Chondrocyte (in vitro differentiated cells): ENCODE measurements at regions not wholly inside any gene's neighbourhood (a gene's known extent, or its start where the extent isn't known, plus 50 kb on each side); places are given as distances from the start of the nearest gene placed in this dataset.

ENCODE experiments used
- DNase-seq: peaks from one replicate; pipeline ENCODE4 v3.0.0; 2021; ENCODE audit warnings: mixed read lengths, low spot score
- H3K27ac Mint-ChIP-seq: one replicate; pipeline ENCODE4 v1.8.0; 2021; ENCODE audit warnings: mild to moderate bottlenecking, moderate library complexity, mixed read lengths; ENCODE audit not compliant: unreplicated experiment
- H3K27me3 Mint-ChIP-seq: 2 replicates; pipeline ENCODE4 v1.8.0; 2021; ENCODE audit warnings: low read depth, mixed read lengths
- H3K36me3 Mint-ChIP-seq: 2 replicates; pipeline ENCODE4 v1.8.0; 2021; ENCODE audit warnings: low read depth, mixed read lengths
- H3K4me1 Mint-ChIP-seq: 2 replicates; pipeline ENCODE4 v1.8.0; 2021; ENCODE audit warnings: low read depth, mild to moderate bottlenecking, mixed read lengths
- H3K4me3 Mint-ChIP-seq: one replicate; pipeline ENCODE4 v1.8.0; 2021; ENCODE audit warnings: mild to moderate bottlenecking, moderate library complexity, mixed read lengths; ENCODE audit not compliant: unreplicated experiment
- H3K9me3 Mint-ChIP-seq: 2 replicates; pipeline ENCODE4 v1.8.0; 2021; ENCODE audit warnings: low read depth, mixed read lengths
- CTCF ChIP-seq: fragments of 200-600 bp; sonication (generic); IDR thresholded peaks from 2 replicates; pipeline ENCODE4 v1.5.0; 2021; ENCODE audit warnings: antibody characterized with exemption, mild to moderate bottlenecking, moderate library complexity

DNA sequence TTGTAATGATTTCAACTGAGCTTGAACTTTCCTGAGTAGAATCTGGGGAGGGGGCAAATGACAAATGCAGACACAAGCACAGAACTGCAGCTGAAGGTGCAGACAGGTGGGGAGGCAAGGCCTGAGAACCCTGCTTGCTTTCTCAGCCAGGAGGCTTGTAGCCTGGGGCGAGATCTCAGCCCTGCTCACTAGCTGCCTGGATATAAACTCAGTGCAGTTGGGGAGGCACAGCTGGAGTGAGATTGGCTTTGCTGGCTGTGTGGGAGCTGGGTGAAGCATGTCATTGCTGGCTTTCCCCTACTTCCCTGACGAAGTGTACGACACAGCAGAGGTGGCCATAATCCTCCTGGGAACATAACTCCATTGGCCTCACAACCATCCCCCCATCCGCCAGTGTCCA, 55.5 kb upstream of the NEXMIF start:
- Mint-ChIP-seq H3K4me3 (no peak overlapping the region), H3K9me3 (peaks cover 58% of the 10 kb centered on the region), H3K27ac (no peak overlapping the region), H3K27me3 (no peaks in the 10 kb centered on the region), H3K4me1 (no peaks in the 10 kb centered on the region), H3K36me3 (no peaks in the 10 kb centered on the region)
- DNase-seq: no peak
- TF ChIP-seq CTCF: no peak
